ENCODE measurements at regions not wholly inside any gene's neighbourhood (a gene's known extent, or its start where the extent isn't known, plus 50 kb on each side); places are given as distances from the start of the nearest gene placed in this dataset.

DNA sequence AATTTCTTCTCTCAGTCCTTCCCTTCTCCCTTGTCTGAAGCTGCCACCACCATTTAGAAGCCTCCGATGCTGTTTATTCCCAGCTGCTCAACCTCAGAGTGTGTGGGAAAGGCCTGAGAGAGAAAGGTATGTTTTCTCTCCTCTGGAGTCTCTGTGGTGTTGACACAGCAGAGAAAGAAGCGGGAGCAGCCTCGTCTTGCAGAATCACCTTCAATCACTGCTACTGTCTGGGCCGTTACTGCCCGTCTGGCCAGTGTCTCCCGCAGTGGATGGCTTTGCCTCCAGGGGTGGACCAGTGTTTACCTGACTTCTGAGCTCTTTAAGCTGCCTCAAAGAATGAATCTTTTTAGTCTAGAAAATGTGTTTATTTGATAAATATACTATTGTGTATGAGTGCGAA is 148.9 kb upstream of the FAM47C start:
- Histone ChIP-seq H3K9me3 (no peaks in the 10 kb centered on the region), H3K27me3 (replicated peaks; ENCODE audit: insufficient read depth) (no peaks in the 10 kb centered on the region), H3K4me1 (replicated peaks) (no peaks in the 10 kb centered on the region), H3K36me3 (no peaks in the 10 kb centered on the region), H3K4me3 (no peak overlapping the region), H3K27ac (no peak overlapping the region)
- intact Hi-C loops (cut with DNase I): no loop called here
- TF ChIP-seq POLR2A (IDR thresholded peaks at IDR 0.05): no peak
- TF ChIP-seq POLR2AphosphoS5 (IDR thresholded peaks at IDR 0.05): no peak
- no peak for DNase-seq (ENCODE audit: low spot score)
- 78% methylated on average over 7 of the region's 7 CpGs for WGBS

DNA sequence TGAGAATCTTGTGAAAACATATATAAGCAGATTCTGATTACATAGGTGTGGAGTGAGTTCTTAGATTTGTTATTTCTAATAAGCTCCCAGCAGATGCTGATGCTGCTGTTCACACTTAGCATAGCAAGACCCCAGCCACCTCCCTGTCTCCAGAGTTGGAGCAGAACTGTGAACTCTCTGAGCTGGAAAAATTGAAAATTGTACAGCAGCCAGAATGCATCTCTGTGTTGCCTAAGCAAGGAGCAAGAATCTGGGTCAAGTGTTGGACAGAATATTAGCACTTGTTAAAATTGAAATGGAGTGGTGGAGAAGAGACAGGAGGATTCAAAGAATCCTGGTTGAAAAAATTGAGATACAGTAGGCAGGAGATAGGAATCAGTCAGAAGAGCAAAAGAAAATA is 146.6 kb upstream of the FAM47C start:
- H3K27ac ChIP-seq: no peak overlapping the region
- no peak for DNase-seq (ENCODE audit: low spot score)
- H3K9me3 ChIP-seq: no peaks in the 10 kb centered on the region
- intact Hi-C loops (cut with DNase I): no loop called here
- no peaks in the 10 kb centered on the region for H3K4me1 ChIP-seq (replicated peaks)
- no peak overlapping the region for H3K4me3 ChIP-seq
- H3K27me3 ChIP-seq (replicated peaks; ENCODE audit: insufficient read depth): no peaks in the 10 kb centered on the region
- no peaks in the 10 kb centered on the region for H3K36me3 ChIP-seq
- TF ChIP-seq POLR2A (IDR thresholded peaks at IDR 0.05): no peak
- no peak for TF ChIP-seq POLR2AphosphoS5 (IDR thresholded peaks at IDR 0.05)
- TF ChIP-seq, protein P1, sequence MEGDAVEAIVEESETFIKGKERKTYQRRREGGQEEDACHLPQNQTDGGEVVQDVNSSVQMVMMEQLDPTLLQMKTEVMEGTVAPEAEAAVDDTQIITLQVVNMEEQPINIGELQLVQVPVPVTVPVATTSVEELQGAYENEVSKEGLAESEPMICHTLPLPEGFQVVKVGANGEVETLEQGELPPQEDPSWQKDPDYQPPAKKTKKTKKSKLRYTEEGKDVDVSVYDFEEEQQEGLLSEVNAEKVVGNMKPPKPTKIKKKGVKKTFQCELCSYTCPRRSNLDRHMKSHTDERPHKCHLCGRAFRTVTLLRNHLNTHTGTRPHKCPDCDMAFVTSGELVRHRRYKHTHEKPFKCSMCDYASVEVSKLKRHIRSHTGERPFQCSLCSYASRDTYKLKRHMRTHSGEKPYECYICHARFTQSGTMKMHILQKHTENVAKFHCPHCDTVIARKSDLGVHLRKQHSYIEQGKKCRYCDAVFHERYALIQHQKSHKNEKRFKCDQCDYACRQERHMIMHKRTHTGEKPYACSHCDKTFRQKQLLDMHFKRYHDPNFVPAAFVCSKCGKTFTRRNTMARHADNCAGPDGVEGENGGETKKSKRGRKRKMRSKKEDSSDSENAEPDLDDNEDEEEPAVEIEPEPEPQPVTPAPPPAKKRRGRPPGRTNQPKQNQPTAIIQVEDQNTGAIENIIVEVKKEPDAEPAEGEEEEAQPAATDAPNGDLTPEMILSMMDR (IDR thresholded peaks at IDR 0.05): no peak

DNA sequence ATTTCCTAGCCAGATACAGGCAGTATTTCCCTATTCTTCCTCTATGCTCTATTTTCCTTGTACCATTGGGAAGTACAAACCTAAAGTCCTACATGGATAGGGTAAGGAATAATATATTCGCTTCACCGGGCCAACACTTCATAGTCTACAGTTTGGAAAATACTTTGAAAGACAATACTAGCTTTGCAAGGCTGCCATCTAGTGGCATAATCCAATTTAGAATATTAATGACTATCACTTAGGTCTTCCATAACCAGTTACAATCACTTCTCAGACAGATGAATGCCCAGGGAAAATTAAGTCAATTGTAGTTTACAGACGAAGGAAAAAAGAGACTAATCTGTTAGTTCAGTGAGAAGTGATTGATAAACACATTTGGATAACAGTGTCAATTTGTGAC is 141.0 kb upstream of the FAM47C start:
- Histone ChIP-seq H3K27me3 (replicated peaks; ENCODE audit: insufficient read depth) (no peaks in the 10 kb centered on the region), H3K27ac (no peak overlapping the region), H3K36me3 (no peaks in the 10 kb centered on the region), H3K4me1 (replicated peaks) (no peaks in the 10 kb centered on the region), H3K9me3 (no peaks in the 10 kb centered on the region), H3K4me3 (no peak overlapping the region)
- DNase-seq (ENCODE audit: low spot score): peak; percentile 4
- TF ChIP-seq, protein P1 (IDR thresholded peaks at IDR 0.05): peak in 3 of 4 experiments; percentile 38 to 56 (median 46)
- TF ChIP-seq POLR2A (IDR thresholded peaks at IDR 0.05): no peak
- TF ChIP-seq POLR2AphosphoS5 (IDR thresholded peaks at IDR 0.05): no peak
- 4% methylated on average over 3 of the region's 3 CpGs for WGBS
- intact Hi-C loops (cut with DNase I): no loop called here

DNA sequence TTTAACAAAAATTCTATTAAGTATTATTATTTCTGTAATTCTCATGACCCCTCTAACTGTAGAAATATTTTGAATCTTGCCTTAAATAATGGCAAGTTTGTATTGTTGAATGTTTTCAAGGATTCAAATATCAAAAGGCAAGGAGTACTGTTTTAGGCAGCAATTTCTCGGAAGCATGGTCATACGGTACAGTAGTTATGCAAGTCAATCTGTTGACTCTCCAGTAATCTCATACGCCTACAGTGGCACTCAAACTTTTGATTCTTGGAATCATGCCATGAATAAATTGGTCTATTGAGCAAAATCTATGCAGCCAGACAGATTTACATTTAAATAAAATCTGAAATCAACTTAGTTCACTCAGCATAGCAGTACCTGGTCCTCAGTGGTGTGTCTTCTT is 139.6 kb upstream of the FAM47C start:
- Histone ChIP-seq H3K9me3 (no peaks in the 10 kb centered on the region), H3K27ac (no peak overlapping the region), H3K36me3 (no peaks in the 10 kb centered on the region), H3K4me1 (replicated peaks) (no peaks in the 10 kb centered on the region), H3K27me3 (replicated peaks; ENCODE audit: insufficient read depth) (no peaks in the 10 kb centered on the region), H3K4me3 (no peak overlapping the region)
- TF ChIP-seq POLR2A (IDR thresholded peaks at IDR 0.05) (no peak), POLR2AphosphoS5 (IDR thresholded peaks at IDR 0.05) (no peak)
- TF ChIP-seq, protein P1 (IDR thresholded peaks at IDR 0.05): no peak
- intact Hi-C loops (cut with DNase I): no loop called here
- 63% methylated on average over 3 of the region's 3 CpGs for WGBS
- DNase-seq (ENCODE audit: low spot score): no peak

DNA sequence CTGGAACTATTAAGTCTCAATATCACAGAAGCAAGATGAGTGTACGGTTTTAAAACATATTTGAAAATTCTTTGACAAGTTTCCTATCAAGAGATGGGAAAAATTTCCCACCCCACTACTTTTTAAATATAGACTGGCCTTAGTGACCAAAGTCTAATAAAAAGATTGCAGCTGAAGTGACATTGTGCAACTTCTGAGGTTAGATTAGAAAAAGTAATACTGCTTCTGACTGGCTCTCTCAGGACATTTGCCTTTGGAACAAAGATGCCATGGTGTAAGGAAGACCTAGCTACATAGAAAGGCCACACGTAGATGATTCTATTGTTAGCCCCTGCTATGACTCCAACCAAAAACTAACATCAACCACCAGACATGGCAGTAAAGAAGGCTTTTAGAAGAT is 138.7 kb upstream of the FAM47C start:
- intact Hi-C loops (cut with DNase I): no loop called here
- WGBS: 53% methylated on average over 2 of the region's 2 CpGs

More for the DNA sequence above, 138.7 kb upstream of the FAM47C start:
- no peaks in the 10 kb centered on the region for H3K4me1 ChIP-seq (replicated peaks)
- no peaks in the 10 kb centered on the region for H3K27me3 ChIP-seq (replicated peaks; ENCODE audit: insufficient read depth)
- no peaks in the 10 kb centered on the region for H3K9me3 ChIP-seq
- no peaks in the 10 kb centered on the region for H3K36me3 ChIP-seq
- TF ChIP-seq POLR2AphosphoS5 (IDR thresholded peaks at IDR 0.05) (no peak), POLR2A (IDR thresholded peaks at IDR 0.05) (no peak)
- TF ChIP-seq, protein P1 (IDR thresholded peaks at IDR 0.05): no peak
- no peak overlapping the region for H3K27ac ChIP-seq
- H3K4me3 ChIP-seq: no peak overlapping the region
- DNase-seq (ENCODE audit: low spot score): no peak
